Hepatocyte (in vitro differentiated cells): ENCODE measurements at regions not wholly inside any gene's neighbourhood (a gene's known extent, or its start where the extent isn't known, plus 50 kb on each side); places are given as distances from the start of the nearest gene placed in this dataset.
"Not testable (repeated sequence)": the region's sequence is repeated elsewhere in the genome, so short reads cannot be mapped to it uniquely, and the experiment has no call there.

Experiments
- DNase-seq: peaks from one replicate; pipeline ENCODE4 v3.0.0-alpha.2; 2016; ENCODE audit warnings: low spot score
- H2AFZ ChIP-seq: fragments of 200-600 bp; sonication (generic); 2 replicates; pipeline ENCODE4 v1.6.0; 2016; ENCODE audit warnings: antibody characterized with exemption, mild to moderate bottlenecking
- H3K27ac ChIP-seq: fragments of 200-600 bp; sonication (generic); 2 replicates; pipeline ENCODE4 v1.5.1; 2016; ENCODE audit warnings: mild to moderate bottlenecking
- H3K27me3 ChIP-seq: fragments of 200-600 bp; sonication (generic); 2 replicates; pipeline ENCODE4 v1.6.1; 2016
- H3K36me3 ChIP-seq: fragments of 200-600 bp; sonication (generic); replicated peaks from 2 replicates; pipeline ENCODE4 v1.5.1; 2016; ENCODE audit warnings: low read depth; ENCODE audit not compliant: insufficient read depth
- H3K4me1 ChIP-seq: fragments of 200-600 bp; sonication (generic); 2 replicates; pipeline ENCODE4 v1.5.1; 2016; ENCODE audit warnings: mild to moderate bottlenecking, moderate library complexity; ENCODE audit not compliant: insufficient read depth
- H3K4me2 ChIP-seq: fragments of 200-600 bp; sonication (generic); 2 replicates; pipeline ENCODE4 v1.6.0; 2016
- H3K4me3 ChIP-seq: fragments of 200-600 bp; sonication (generic); 2 replicates; pipeline ENCODE4 v1.5.1; 2016; ENCODE audit warnings: mild to moderate bottlenecking
- H3K79me2 ChIP-seq: fragments of 200-600 bp; sonication (generic); 2 replicates; pipeline ENCODE4 v1.6.0; 2017; ENCODE audit warnings: mild to moderate bottlenecking
- H3K9me2 ChIP-seq: fragments of 200-600 bp; sonication (generic); replicated peaks from 2 replicates; pipeline ENCODE4 v1.6.0; 2017; ENCODE audit warnings: mild to moderate bottlenecking; ENCODE audit not compliant: insufficient read depth
- H3K9me3 ChIP-seq: fragments of 200-600 bp; sonication (generic); 2 replicates; pipeline ENCODE4 v1.5.1; 2016; ENCODE audit warnings: low read depth, mild to moderate bottlenecking
- H4K20me1 ChIP-seq: fragments of 200-600 bp; sonication (generic); 2 replicates; pipeline ENCODE4 v1.6.0; 2016; ENCODE audit warnings: mild to moderate bottlenecking; ENCODE audit not compliant: insufficient read depth, poor library complexity, severe bottlenecking
- EZH2 ChIP-seq: fragments of 200-600 bp; sonication (generic); IDR thresholded peaks from 2 replicates; pipeline ENCODE4 v1.6.1; 2016; ENCODE audit warnings: antibody characterized with exemption, mild to moderate bottlenecking, borderline replicate concordance
- EZH2phosphoT487 ChIP-seq: fragments of 200-600 bp; sonication (generic); IDR thresholded peaks from one replicate; pipeline ENCODE4 v1.6.1; 2018; ENCODE audit warnings: antibody characterized with exemption, mild to moderate bottlenecking, low read depth, moderate library complexity; ENCODE audit not compliant: unreplicated experiment, severe bottlenecking
- WGBS: methylation state at CpG from one replicate; pipeline ENCODE4 v1.1.6; 2016; ENCODE audit warnings: low lambda C conversion rate; ENCODE audit errors: missing lambda C conversion rate; 5-methylcytosine and 5-hydroxymethylcytosine counted together
- TF ChIP-seq, protein P1 (sequence below): fragments of 200-600 bp; sonication (generic); IDR thresholded peaks from 2 replicates; pipeline ENCODE4 v1.5.1; 2016; ENCODE audit warnings: antibody characterized with exemption, mild to moderate bottlenecking; ENCODE audit not compliant: poor library complexity

- TF ChIP-seq, protein P1, sequence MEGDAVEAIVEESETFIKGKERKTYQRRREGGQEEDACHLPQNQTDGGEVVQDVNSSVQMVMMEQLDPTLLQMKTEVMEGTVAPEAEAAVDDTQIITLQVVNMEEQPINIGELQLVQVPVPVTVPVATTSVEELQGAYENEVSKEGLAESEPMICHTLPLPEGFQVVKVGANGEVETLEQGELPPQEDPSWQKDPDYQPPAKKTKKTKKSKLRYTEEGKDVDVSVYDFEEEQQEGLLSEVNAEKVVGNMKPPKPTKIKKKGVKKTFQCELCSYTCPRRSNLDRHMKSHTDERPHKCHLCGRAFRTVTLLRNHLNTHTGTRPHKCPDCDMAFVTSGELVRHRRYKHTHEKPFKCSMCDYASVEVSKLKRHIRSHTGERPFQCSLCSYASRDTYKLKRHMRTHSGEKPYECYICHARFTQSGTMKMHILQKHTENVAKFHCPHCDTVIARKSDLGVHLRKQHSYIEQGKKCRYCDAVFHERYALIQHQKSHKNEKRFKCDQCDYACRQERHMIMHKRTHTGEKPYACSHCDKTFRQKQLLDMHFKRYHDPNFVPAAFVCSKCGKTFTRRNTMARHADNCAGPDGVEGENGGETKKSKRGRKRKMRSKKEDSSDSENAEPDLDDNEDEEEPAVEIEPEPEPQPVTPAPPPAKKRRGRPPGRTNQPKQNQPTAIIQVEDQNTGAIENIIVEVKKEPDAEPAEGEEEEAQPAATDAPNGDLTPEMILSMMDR, result no peak
- TF ChIP-seq EZH2phosphoT487, result no peak
- TF ChIP-seq EZH2, result no peak
Observed at GRCh38 chr20:30815577-30816181, 441.8 kb upstream of the DEFB115 start.

GRCh38 chr20:30816182-30816645 is 441.2 kb upstream of the DEFB115 start:
- Histone ChIP-seq H4K20me1 (no peaks in the 10 kb centered on the region), H3K4me3 (no peak overlapping the region), H3K9me3 (peaks cover 17% of the 10 kb centered on the region), H3K9me2 (no peaks in the 10 kb centered on the region), H3K27me3 (no peaks in the 10 kb centered on the region), H3K4me2 (no peak overlapping the region), H3K27ac (no peak overlapping the region), H3K79me2 (no peaks in the 10 kb centered on the region), H3K36me3 (no peaks in the 10 kb centered on the region), H2AFZ (no peak overlapping the region), H3K4me1 (no peaks in the 10 kb centered on the region)
- DNase-seq, result no peak
- 90% methylated on average over 44 of the region's 44 CpGs for WGBS
- TF ChIP-seq EZH2phosphoT487, result no peak
- no peak for TF ChIP-seq EZH2
- TF ChIP-seq, protein P1, result no peak

More at GRCh38 chr20:30815577-30816181, 441.8 kb upstream of the DEFB115 start:
- Histone ChIP-seq H4K20me1 (no peaks in the 10 kb centered on the region), H2AFZ (no peak overlapping the region), H3K27me3 (no peaks in the 10 kb centered on the region), H3K4me1 (no peaks in the 10 kb centered on the region), H3K4me3 (no peak overlapping the region), H3K79me2 (no peaks in the 10 kb centered on the region), H3K36me3 (no peaks in the 10 kb centered on the region), H3K27ac (no peak overlapping the region), H3K9me2 (no peaks in the 10 kb centered on the region), H3K9me3 (peaks cover 17% of the 10 kb centered on the region), H3K4me2 (no peak overlapping the region)
- no peak for DNase-seq
- 81% methylated on average over 38 of the region's 38 CpGs for WGBS

GRCh38 chr20:30821615-30822014 is 435.8 kb upstream of the DEFB115 start:
- not testable (repeated sequence) for H3K79me2 ChIP-seq, H4K20me1 ChIP-seq, DNase-seq, H3K4me1 ChIP-seq, H3K9me2 ChIP-seq, H2AFZ ChIP-seq, H3K36me3 ChIP-seq, H3K4me3 ChIP-seq, H3K27ac ChIP-seq, H3K4me2 ChIP-seq, H3K27me3 ChIP-seq
- WGBS, result 71% methylated on average over 1 of the region's 1 CpG
- H3K9me3 ChIP-seq, result peaks cover 10% of the 10 kb centered on the region

GRCh38 chr20:30824666-30825065 is 432.8 kb upstream of the DEFB115 start:
- not testable (repeated sequence) for H3K9me2 ChIP-seq, H3K36me3 ChIP-seq, H3K4me2 ChIP-seq, H3K4me1 ChIP-seq, H3K4me3 ChIP-seq, DNase-seq, H3K79me2 ChIP-seq, H2AFZ ChIP-seq, H4K20me1 ChIP-seq, H3K27me3 ChIP-seq, H3K27ac ChIP-seq, H3K9me3 ChIP-seq
- WGBS, result 61% methylated on average over 7 of the region's 7 CpGs

GRCh38 chr20:30845923-30846322 is 411.5 kb upstream of the DEFB115 start:
- H3K27me3 ChIP-seq, H3K9me3 ChIP-seq, H3K4me2 ChIP-seq, H3K27ac ChIP-seq, H4K20me1 ChIP-seq, H3K4me3 ChIP-seq, H3K36me3 ChIP-seq, H2AFZ ChIP-seq, DNase-seq, H3K4me1 ChIP-seq, H3K79me2 ChIP-seq, H3K9me2 ChIP-seq: not testable (repeated sequence)
- WGBS, result 78% methylated on average over 5 of the region's 5 CpGs

DNA sequence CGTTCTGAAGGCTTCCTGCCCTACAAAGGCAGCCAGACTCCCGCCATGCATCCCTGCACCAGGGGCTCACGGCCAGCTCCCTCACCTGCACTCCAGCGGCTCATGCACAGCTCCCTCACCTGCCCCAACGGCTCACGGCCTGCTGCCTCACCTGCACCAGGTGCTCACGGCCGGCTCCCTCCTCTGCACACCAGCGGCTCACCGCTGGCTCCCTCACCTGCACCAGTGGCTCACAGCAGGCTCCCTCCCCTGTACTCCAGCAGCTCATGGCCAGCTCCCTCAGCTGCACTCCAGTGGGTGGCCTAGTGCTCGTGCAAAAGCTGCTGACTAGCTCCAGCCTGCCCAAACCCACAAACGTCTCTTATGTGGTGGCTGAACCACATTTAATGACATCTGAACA is 389.2 kb upstream of the DEFB115 start:
- WGBS, result 73% methylated on average over 12 of the region's 12 CpGs

DNA sequence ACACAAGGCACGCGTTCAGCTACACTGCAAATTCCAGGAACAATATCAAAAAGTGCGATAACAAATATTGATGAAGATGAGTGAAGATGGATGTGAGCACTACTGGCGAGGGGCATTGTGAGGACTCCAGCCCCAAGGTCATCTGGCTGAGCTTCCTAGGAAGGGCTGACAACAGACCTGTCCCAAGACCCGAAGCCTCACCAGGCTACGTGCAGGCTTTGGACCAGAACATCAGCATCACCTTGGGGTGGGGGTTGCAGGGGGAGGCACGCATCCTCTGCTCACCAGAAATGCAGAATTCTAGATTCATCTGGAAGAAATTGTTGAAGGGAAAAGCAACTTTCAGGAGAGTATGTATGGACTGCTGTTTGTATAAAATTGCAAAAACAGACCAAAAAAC is 386.3 kb upstream of the DEFB115 start:
- WGBS, result 59% methylated on average over 7 of the region's 7 CpGs
- not testable (repeated sequence) for H4K20me1 ChIP-seq, H3K27ac ChIP-seq, H3K9me3 ChIP-seq, H3K9me2 ChIP-seq, DNase-seq, H3K79me2 ChIP-seq, H3K4me3 ChIP-seq, H3K4me2 ChIP-seq, H2AFZ ChIP-seq, H3K27me3 ChIP-seq, H3K36me3 ChIP-seq, H3K4me1 ChIP-seq

More for the DNA sequence above, 389.2 kb upstream of the DEFB115 start:
- H3K4me3 ChIP-seq, H3K27ac ChIP-seq, H3K9me2 ChIP-seq, H3K4me1 ChIP-seq, H2AFZ ChIP-seq, H3K9me3 ChIP-seq, H3K27me3 ChIP-seq, H3K79me2 ChIP-seq, H4K20me1 ChIP-seq, DNase-seq, H3K36me3 ChIP-seq, H3K4me2 ChIP-seq: not testable (repeated sequence)
